ENCODE measurements at regions not wholly inside any gene's neighbourhood (a gene's known extent, or its start where the extent isn't known, plus 50 kb on each side); places are given as distances from the start of the nearest gene placed in this dataset.

- TF ChIP-seq CTCF (IDR thresholded peaks at IDR 0.05), result no peak
- TF ChIP-seq POLR2A (IDR thresholded peaks at IDR 0.05), result no peak
- TF ChIP-seq EP300 (IDR thresholded peaks at IDR 0.05), result no peak
Measured at GRCh38 chr4:24262616-24263015, 321.7 kb downstream of the DHX15 start.

Data from suprapubic skin (tissue), 3 donors.